Thoracic aorta (tissue), 2 donors: ENCODE measurements at regions not wholly inside any gene's neighbourhood (a gene's known extent, or its start where the extent isn't known, plus 50 kb on each side); places are given as distances from the start of the nearest gene placed in this dataset.

Experiments used
- ATAC-seq: fragments of 150-250 bp; one replicate; pipeline ENCODE4 v1.8.0; 2017; ENCODE audit warnings: low read depth; ENCODE audit not compliant: insufficient number of reproducible peaks, low FRiP score
- DNase-seq: peaks from one replicate; pipeline ENCODE4 v3.0.0-alpha.2; 2020; ENCODE audit warnings: low spot score
- H3K27ac ChIP-seq, 2 donors: fragments of 200-600 bp; sonication (generic); 1 replicate in 1 of 2; 2 replicates in 1 of 2; pipeline ENCODE4 v1.5.1; 2016; ENCODE audit warnings: mild to moderate bottlenecking in 2 of 2, moderate library complexity in 2 of 2
- H3K27me3 ChIP-seq: fragments of 200-600 bp; sonication (generic); replicated peaks from 2 replicates; pipeline ENCODE4 v1.6.0; 2016; ENCODE audit warnings: mild to moderate bottlenecking; ENCODE audit not compliant: insufficient read depth
- H3K36me3 ChIP-seq: fragments of 200-600 bp; sonication (generic); one replicate; pipeline ENCODE4 v1.5.1; 2016
- H3K4me1 ChIP-seq, 2 donors: fragments of 200-600 bp; sonication (generic); 1 replicate in 1 of 2; 2 replicates in 1 of 2; pipeline versions ENCODE4 v1.5.1 to v1.6.0; 2016; ENCODE audit warnings: low read depth in 2 of 2, mild to moderate bottlenecking in 1 of 2; ENCODE audit not compliant: control insufficient read depth in 1 of 2
- H3K4me3 ChIP-seq: fragments of 200-600 bp; sonication (generic); 2 replicates; pipeline ENCODE4 v1.5.1; 2016; ENCODE audit warnings: mild to moderate bottlenecking
- H3K9me3 ChIP-seq: fragments of 200-600 bp; sonication (generic); 2 replicates; pipeline ENCODE4 v1.5.1; 2016
- CTCF ChIP-seq: fragments of 200-600 bp; sonication (generic); IDR thresholded peaks from one replicate; pipeline ENCODE4 v1.5.1; 2019; ENCODE audit warnings: antibody characterized with exemption

- no peaks in the 10 kb centered on the region for H3K9me3 ChIP-seq
- TF ChIP-seq CTCF, result no peak
- no peak for DNase-seq
- ATAC-seq, result no peak
- H3K4me3 ChIP-seq, result no peak overlapping the region
- no peaks in the 10 kb centered on the region for H3K4me1 ChIP-seq
- H3K36me3 ChIP-seq, result no peaks in the 10 kb centered on the region
- H3K27me3 ChIP-seq, result no peaks in the 10 kb centered on the region
- no peak overlapping the region for H3K27ac ChIP-seq
These were observed 805.1 kb downstream of the NR2F1-AS1 start for GRCh38 chr5:92775711-92776615.

- no peaks in the 10 kb centered on the region for H3K36me3 ChIP-seq
- H3K4me1 ChIP-seq, result no peaks in the 10 kb centered on the region
- DNase-seq, result no peak
- H3K27ac ChIP-seq, result no peak overlapping the region
- ATAC-seq, result no peak
- H3K27me3 ChIP-seq, result no peaks in the 10 kb centered on the region
- H3K9me3 ChIP-seq, result no peaks in the 10 kb centered on the region
- no peak overlapping the region for H3K4me3 ChIP-seq
- no peak for TF ChIP-seq CTCF
These were observed 811.0 kb downstream of the NR2F1-AS1 start for GRCh38 chr5:92769978-92770377.

GRCh38 chr5:92761585-92761984, 819.4 kb downstream of the NR2F1-AS1 start:
- Histone ChIP-seq H3K36me3 (no peaks in the 10 kb centered on the region), H3K27me3 (no peaks in the 10 kb centered on the region), H3K4me1 (no peaks in the 10 kb centered on the region), H3K27ac (no peak overlapping the region), H3K9me3 (no peaks in the 10 kb centered on the region), H3K4me3 (no peak overlapping the region)
- TF ChIP-seq CTCF, result no peak
- no peak for ATAC-seq
- DNase-seq, result no peak

- H3K27me3 ChIP-seq, result no peaks in the 10 kb centered on the region
- H3K4me1 ChIP-seq, result no peaks in the 10 kb centered on the region
- H3K36me3 ChIP-seq, result no peaks in the 10 kb centered on the region
- no peak for DNase-seq
- no peak overlapping the region for H3K4me3 ChIP-seq
- no peak for ATAC-seq
- no peak overlapping the region for H3K27ac ChIP-seq
- TF ChIP-seq CTCF, result no peak
- no peaks in the 10 kb centered on the region for H3K9me3 ChIP-seq
These were observed 820.5 kb downstream of the NR2F1-AS1 start for GRCh38 chr5:92760550-92760949.

- no peak for TF ChIP-seq CTCF
- ATAC-seq, result no peak
These were observed 822.5 kb downstream of the NR2F1-AS1 start for GRCh38 chr5:92758552-92758951.

More at GRCh38 chr5:92758552-92758951, 822.5 kb downstream of the NR2F1-AS1 start:
- Histone ChIP-seq H3K27ac (no peak overlapping the region), H3K27me3 (no peaks in the 10 kb centered on the region), H3K4me1 (no peaks in the 10 kb centered on the region), H3K4me3 (no peak overlapping the region), H3K9me3 (no peaks in the 10 kb centered on the region), H3K36me3 (no peaks in the 10 kb centered on the region)
- DNase-seq, result no peak
